ENCODE measurements at regions not wholly inside any gene's neighbourhood (a gene's known extent, or its start where the extent isn't known, plus 50 kb on each side); places are given as distances from the start of the nearest gene placed in this dataset.

DNA sequence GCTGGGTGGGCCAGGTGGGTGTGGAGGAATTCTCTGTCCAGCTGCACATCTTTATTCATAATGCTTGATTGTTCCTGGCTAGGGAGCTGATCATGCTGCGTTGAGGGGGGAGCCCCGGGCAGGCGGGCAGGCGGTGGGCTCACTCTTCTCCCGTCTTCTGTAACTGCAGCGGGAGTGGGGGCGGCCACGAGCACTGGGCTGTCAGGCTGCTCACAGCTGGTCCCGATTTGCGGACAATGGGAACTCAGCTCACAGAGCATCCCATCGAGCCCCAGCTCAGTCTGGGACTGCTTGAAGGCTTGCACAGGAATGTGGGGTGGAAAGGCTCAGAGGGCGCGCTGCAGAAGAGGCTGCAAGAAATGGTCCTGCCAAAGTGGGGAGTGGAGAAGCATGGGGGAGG is 63.8 kb downstream of the EFNB1 start:
- ChIA-PET CTCF (no interaction called here), POLR2A (ENCODE audit: unreplicated experiment) (no interaction called here)
- H2AFZ ChIP-seq (replicated peaks; ENCODE audit: low read length, poor library complexity): no peak overlapping the region
- peaks cover 4% of the 10 kb centered on the region; the same call in 1 of the 2 replicates for H3K9me1 ChIP-seq (ENCODE audit: insufficient read depth, low read length)
- no peak overlapping the region for H3K4me2 ChIP-seq (ENCODE audit: low read depth, low read length)
- H2BK20ac ChIP-seq (ENCODE audit: low read depth, low read length): no peak overlapping the region
- H2AK9ac ChIP-seq (replicated peaks; ENCODE audit: low read depth, low read length, poor library complexity): no peak overlapping the region
- peaks cover 7% of the 10 kb centered on the region; the same call in 1 of the 2 replicates for H3K4me1 ChIP-seq (ENCODE audit: control insufficient read depth, insufficient read depth, low read length)
- no peak overlapping the region for H4K5ac ChIP-seq (ENCODE audit: low read depth, low read length)
- no peak overlapping the region for H2BK15ac ChIP-seq (ENCODE audit: low read depth, low read length)
- H3K9me3 ChIP-seq (ENCODE audit: control insufficient read depth, insufficient read depth, low read length): no peaks in the 10 kb centered on the region
- no peak overlapping the region for H3K14ac ChIP-seq (replicated peaks; ENCODE audit: low read depth, low read length)
- H3K79me1 ChIP-seq (ENCODE audit: low read depth in 1 of 2, low read length in 2 of 2): no peaks in the 10 kb centered on the region
- H2BK120ac ChIP-seq (ENCODE audit: low read depth, low read length): no peak overlapping the region
- in situ Hi-C loops (cut with MboI; ENCODE audit: low sequenced_read_pairs) (no loop called here), intact Hi-C loops (cut with micrococcal nuclease) (no loop called here), dilution Hi-C loops (cut with HindIII; ENCODE audit: low sequenced_read_pairs, unreplicated experiment) (no loop called here)
- H4K8ac ChIP-seq (ENCODE audit: low read depth in 2 of 2, low read length in 2 of 2): no peak overlapping the region
- DNase-seq (no peak), ATAC-seq (ENCODE audit: low read depth) (no peak)
- H3K36me3 ChIP-seq (ENCODE audit: control insufficient read depth, insufficient read depth, low read length): no peaks in the 10 kb centered on the region
- H3K18ac ChIP-seq (ENCODE audit: low read depth, low read length): no peak overlapping the region
- H3K9ac ChIP-seq (ENCODE audit: low read depth, low read length): no peak overlapping the region
- H3K56ac ChIP-seq (ENCODE audit: extremely low read depth, insufficient read depth, low read length): no peak overlapping the region
- H3K23ac ChIP-seq (ENCODE audit: low read depth, low read length): no peak overlapping the region
- no peaks in the 10 kb centered on the region for H4K20me1 ChIP-seq (ENCODE audit: insufficient read depth, low read length)
- no peak overlapping the region for H2AK5ac ChIP-seq (ENCODE audit: low read depth, low read length)
- H3K27me3 ChIP-seq (ENCODE audit: control insufficient read depth, insufficient read depth, low read length): peaks cover 39% of the 10 kb centered on the region
- no peak overlapping the region for H3K27ac ChIP-seq (ENCODE audit: insufficient read depth, low read length)
- H3K4ac ChIP-seq (ENCODE audit: low read depth, low read length): no peak overlapping the region
- no TSS peak for BruUV-seq (replicated peaks)
- 48% methylated on average over 3 of the region's 13 CpGs; no CpG with 5 or more reads in 1 of the 2 experiments for WGBS, 2 experiments (ENCODE audit: extremely low coverage in 2 of 2, insufficient read length in 1 of 2)
- H3K4me3 ChIP-seq (ENCODE audit: insufficient read depth, low read depth, low read length): no peak overlapping the region
- TF ChIP-seq NFE2L2 (IDR thresholded peaks at IDR 0.05; ENCODE audit: low read depth, low read length): no peak
- no peak for TF ChIP-seq MAZ (IDR thresholded peaks at IDR 0.05; ENCODE audit: borderline replicate concordance, low read depth, low read length)
- no peak for TF ChIP-seq CHD1 (IDR thresholded peaks at IDR 0.05; ENCODE audit: low read depth, low read length)
- no peak for TF ChIP-seq RCOR1 (IDR thresholded peaks at IDR 0.05; ENCODE audit: insufficient replicate concordance, low read length)
- no peak for TF ChIP-seq RFX5 (IDR thresholded peaks at IDR 0.05; ENCODE audit: low read depth, low read length)
- no peak for TF ChIP-seq MXI1 (IDR thresholded peaks at IDR 0.05; ENCODE audit: borderline replicate concordance, low read depth, low read length)
- no peak overlapping the region for H2BK5ac ChIP-seq (ENCODE audit: low read depth, low read length, poor library complexity, severe bottlenecking)
- no peak overlapping the region for H4K91ac ChIP-seq (ENCODE audit: insufficient read depth, low read depth, low read length)

Measured in IMR-90 (cell line).